Panc1 (cell line): ENCODE measurements at regions not wholly inside any gene's neighbourhood (a gene's known extent, or its start where the extent isn't known, plus 50 kb on each side); places are given as distances from the start of the nearest gene placed in this dataset.

Source experiments
- POLR2AphosphoS5 ChIP-seq: IDR thresholded peaks from 2 replicates; pipeline ENCODE4 v1.6.1; 2012; ENCODE audit warnings: mild to moderate bottlenecking, low read depth, low read length, moderate library complexity
- SIN3A ChIP-seq: IDR thresholded peaks from 2 replicates; pipeline ENCODE4 v1.6.1; 2012; ENCODE audit warnings: low read depth, mild to moderate bottlenecking, low read length, moderate library complexity, borderline replicate concordance; ENCODE audit not compliant: insufficient read depth
- TF ChIP-seq, protein P1 (sequence below): fragments of 450-650 bp; IDR thresholded peaks from 2 replicates; pipeline ENCODE4 v1.5.1; 2017; ENCODE audit warnings: mild to moderate bottlenecking

DNA sequence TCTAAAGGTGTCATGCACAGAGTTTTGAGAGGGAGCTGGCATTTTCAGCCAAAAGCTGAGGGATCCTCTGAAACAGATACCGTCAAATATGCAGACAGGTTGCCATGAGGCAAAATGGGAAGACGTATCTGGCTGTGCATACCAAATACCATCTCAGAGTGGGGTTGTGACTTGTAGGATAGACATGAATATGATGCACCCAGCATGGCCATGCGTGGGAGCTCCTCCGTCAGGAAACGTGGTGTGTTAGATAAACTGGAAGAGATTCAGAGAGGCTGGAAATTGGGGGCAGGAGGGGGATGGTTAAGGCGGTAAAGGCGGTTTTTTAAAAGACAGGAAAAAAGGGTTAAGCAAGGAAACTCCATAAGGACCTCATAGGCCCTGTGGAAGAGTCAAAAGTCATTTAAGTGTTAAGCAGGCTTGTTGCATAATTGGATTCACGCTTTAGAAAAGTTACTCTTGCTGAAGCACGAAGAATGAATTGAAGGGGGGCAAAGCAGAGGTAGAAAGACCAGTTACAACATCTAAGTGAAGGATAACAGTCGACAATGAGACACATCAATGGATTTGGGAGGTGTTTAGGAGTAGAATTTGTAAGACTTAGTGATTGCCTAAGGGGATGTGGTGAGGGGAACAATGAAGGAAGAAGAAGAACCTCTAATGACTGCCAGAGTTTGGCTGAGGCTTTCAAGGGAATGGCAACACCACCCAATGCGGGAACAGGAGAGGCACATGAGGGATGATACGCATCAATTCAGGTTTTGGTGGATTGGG is 139.6 kb upstream of the CTAGE1 start:
- TF ChIP-seq, protein P1, sequence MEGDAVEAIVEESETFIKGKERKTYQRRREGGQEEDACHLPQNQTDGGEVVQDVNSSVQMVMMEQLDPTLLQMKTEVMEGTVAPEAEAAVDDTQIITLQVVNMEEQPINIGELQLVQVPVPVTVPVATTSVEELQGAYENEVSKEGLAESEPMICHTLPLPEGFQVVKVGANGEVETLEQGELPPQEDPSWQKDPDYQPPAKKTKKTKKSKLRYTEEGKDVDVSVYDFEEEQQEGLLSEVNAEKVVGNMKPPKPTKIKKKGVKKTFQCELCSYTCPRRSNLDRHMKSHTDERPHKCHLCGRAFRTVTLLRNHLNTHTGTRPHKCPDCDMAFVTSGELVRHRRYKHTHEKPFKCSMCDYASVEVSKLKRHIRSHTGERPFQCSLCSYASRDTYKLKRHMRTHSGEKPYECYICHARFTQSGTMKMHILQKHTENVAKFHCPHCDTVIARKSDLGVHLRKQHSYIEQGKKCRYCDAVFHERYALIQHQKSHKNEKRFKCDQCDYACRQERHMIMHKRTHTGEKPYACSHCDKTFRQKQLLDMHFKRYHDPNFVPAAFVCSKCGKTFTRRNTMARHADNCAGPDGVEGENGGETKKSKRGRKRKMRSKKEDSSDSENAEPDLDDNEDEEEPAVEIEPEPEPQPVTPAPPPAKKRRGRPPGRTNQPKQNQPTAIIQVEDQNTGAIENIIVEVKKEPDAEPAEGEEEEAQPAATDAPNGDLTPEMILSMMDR, result no peak
- TF ChIP-seq POLR2AphosphoS5, result no peak
- no peak for TF ChIP-seq SIN3A
